ENCODE measurements at regions not wholly inside any gene's neighbourhood (a gene's known extent, or its start where the extent isn't known, plus 50 kb on each side); places are given as distances from the start of the nearest gene placed in this dataset.

- FAIRE-seq: no peak
- no peaks in the 10 kb centered on the region for H3K9me3 Mint-ChIP-seq (ENCODE audit: unreplicated experiment)
- no peak overlapping the region for H3K27ac Mint-ChIP-seq (ENCODE audit: unreplicated experiment)
- Histone ChIP-seq H3K4me1 (ENCODE audit: insufficient read depth, low read length) (no peaks in the 10 kb centered on the region), H3K36me3 (ENCODE audit: insufficient read depth, low read length) (no peaks in the 10 kb centered on the region), H3K27me3 (ENCODE audit: insufficient read depth, low read length) (peaks cover 11% of the 10 kb centered on the region), H3K79me2 (ENCODE audit: insufficient read depth, low read length) (no peaks in the 10 kb centered on the region), H3K4me3 (ENCODE audit: insufficient read depth, low read depth, low read length) (no peak overlapping the region), H4K20me1 (ENCODE audit: insufficient read depth, low read length) (no peaks in the 10 kb centered on the region), H2AFZ (ENCODE audit: low read depth, low read length) (no peak overlapping the region), H3K9me3 (ENCODE audit: insufficient read depth, low read depth, low read length) (no peaks in the 10 kb centered on the region), H3K4me2 (ENCODE audit: low read length) (no peak overlapping the region), H3K9ac (ENCODE audit: low read length) (no peak overlapping the region), H3K27ac (ENCODE audit: low read depth, low read length) (no peak overlapping the region)
- no peak for TF ChIP-seq CTCF (IDR thresholded peaks at IDR 0.05; ENCODE audit: insufficient read depth, low read depth, low read length)
- no peak for TF ChIP-seq EZH2 (IDR thresholded peaks at IDR 0.05; ENCODE audit: insufficient read depth, low read length)
- peaks cover 2% of the 10 kb centered on the region for H3K27me3 Mint-ChIP-seq (ENCODE audit: low read depth, unreplicated experiment)
- peaks cover 7% of the 10 kb centered on the region for H3K4me1 Mint-ChIP-seq (ENCODE audit: low read depth, unreplicated experiment)
- no peak for DNase-seq (ENCODE audit: low read depth)
- no peaks in the 10 kb centered on the region for H3K36me3 Mint-ChIP-seq (ENCODE audit: low read depth, unreplicated experiment)
- H3K4me3 Mint-ChIP-seq (ENCODE audit: unreplicated experiment): no peak overlapping the region
Observed at GRCh38 chr1:31521761-31522555, 54.4 kb upstream of the TINAGL1 start.

- no peaks in the 10 kb centered on the region for H3K9me3 ChIP-seq (ENCODE audit: insufficient read depth, low read depth, low read length)
- no peaks in the 10 kb centered on the region for H3K4me1 ChIP-seq (ENCODE audit: insufficient read depth, low read length)
- no peak overlapping the region for H3K4me2 ChIP-seq (ENCODE audit: low read length)
- no peak for DNase-seq (ENCODE audit: low read depth)
- Mint-ChIP-seq H3K4me3 (ENCODE audit: unreplicated experiment) (no peak overlapping the region), H3K27ac (ENCODE audit: unreplicated experiment) (peak overlapping the region; percentile 38), H3K36me3 (ENCODE audit: low read depth, unreplicated experiment) (no peaks in the 10 kb centered on the region), H3K9me3 (ENCODE audit: unreplicated experiment) (no peaks in the 10 kb centered on the region), H3K27me3 (ENCODE audit: low read depth, unreplicated experiment) (peaks cover 2% of the 10 kb centered on the region), H3K4me1 (ENCODE audit: low read depth, unreplicated experiment) (peaks cover 7% of the 10 kb centered on the region)
- no peaks in the 10 kb centered on the region for H3K36me3 ChIP-seq (ENCODE audit: insufficient read depth, low read length)
- H3K9ac ChIP-seq (ENCODE audit: low read length): no peak overlapping the region
- H2AFZ ChIP-seq (ENCODE audit: low read depth, low read length): no peak overlapping the region
- no peak overlapping the region for H3K27ac ChIP-seq (ENCODE audit: low read depth, low read length)
- H3K27me3 ChIP-seq (ENCODE audit: insufficient read depth, low read length): peaks cover 9% of the 10 kb centered on the region
- H4K20me1 ChIP-seq (ENCODE audit: insufficient read depth, low read length): no peaks in the 10 kb centered on the region
- H3K4me3 ChIP-seq (ENCODE audit: insufficient read depth, low read depth, low read length): no peak overlapping the region
- FAIRE-seq: no peak
- H3K79me2 ChIP-seq (ENCODE audit: insufficient read depth, low read length): no peaks in the 10 kb centered on the region
- TF ChIP-seq CTCF (IDR thresholded peaks at IDR 0.05; ENCODE audit: insufficient read depth, low read depth, low read length) (no peak), EZH2 (IDR thresholded peaks at IDR 0.05; ENCODE audit: insufficient read depth, low read length) (no peak)
Observed at GRCh38 chr1:31522556-31522845, 53.8 kb upstream of the TINAGL1 start.

GRCh38 chr1:31523012-31523411, 53.3 kb upstream of the TINAGL1 start:
- no peak overlapping the region for H3K4me3 Mint-ChIP-seq (ENCODE audit: unreplicated experiment)
- Histone ChIP-seq H3K79me2 (ENCODE audit: insufficient read depth, low read length) (no peaks in the 10 kb centered on the region), H2AFZ (ENCODE audit: low read depth, low read length) (no peak overlapping the region), H3K9ac (ENCODE audit: low read length) (no peak overlapping the region), H3K4me3 (ENCODE audit: insufficient read depth, low read depth, low read length) (no peak overlapping the region), H3K36me3 (ENCODE audit: insufficient read depth, low read length) (no peaks in the 10 kb centered on the region), H3K9me3 (ENCODE audit: insufficient read depth, low read depth, low read length) (no peaks in the 10 kb centered on the region), H3K4me2 (ENCODE audit: low read length) (no peak overlapping the region), H3K27ac (ENCODE audit: low read depth, low read length) (no peak overlapping the region), H3K4me1 (ENCODE audit: insufficient read depth, low read length) (no peaks in the 10 kb centered on the region), H4K20me1 (ENCODE audit: insufficient read depth, low read length) (no peaks in the 10 kb centered on the region), H3K27me3 (ENCODE audit: insufficient read depth, low read length) (peaks cover 9% of the 10 kb centered on the region)
- FAIRE-seq (no peak), DNase-seq (ENCODE audit: low read depth) (peak; percentile 6)
- TF ChIP-seq CTCF (IDR thresholded peaks at IDR 0.05; ENCODE audit: insufficient read depth, low read depth, low read length): no peak
- TF ChIP-seq EZH2 (IDR thresholded peaks at IDR 0.05; ENCODE audit: insufficient read depth, low read length): no peak
- H3K4me1 Mint-ChIP-seq (ENCODE audit: low read depth, unreplicated experiment): peaks cover 7% of the 10 kb centered on the region
- peaks cover 3% of the 10 kb centered on the region for H3K9me3 Mint-ChIP-seq (ENCODE audit: unreplicated experiment)
- peaks cover 3% of the 10 kb centered on the region for H3K27me3 Mint-ChIP-seq (ENCODE audit: low read depth, unreplicated experiment)
- H3K36me3 Mint-ChIP-seq (ENCODE audit: low read depth, unreplicated experiment): no peaks in the 10 kb centered on the region
- H3K27ac Mint-ChIP-seq (ENCODE audit: unreplicated experiment): peak overlapping the region; percentile 37
